ENCODE measurements at regions not wholly inside any gene's neighbourhood (a gene's known extent, or its start where the extent isn't known, plus 50 kb on each side); places are given as distances from the start of the nearest gene placed in this dataset.
"Not testable (repeated sequence)": the region's sequence is repeated elsewhere in the genome, so short reads cannot be mapped to it uniquely, and the experiment has no call there.

- no peak for DNase-seq
Observed at GRCh38 chr6:48735846-48736245, 624.8 kb upstream of the PTCHD4 start.

- no peak for DNase-seq
Observed at GRCh38 chr6:48733581-48733980, 622.6 kb upstream of the PTCHD4 start.

- no peak for DNase-seq
Observed at GRCh38 chr6:48714699-48715098, 603.7 kb upstream of the PTCHD4 start.

- DNase-seq: no peak
Observed at GRCh38 chr6:48714250-48714649, 603.3 kb upstream of the PTCHD4 start.

- no peak for DNase-seq
Observed at GRCh38 chr6:48713612-48714011, 602.6 kb upstream of the PTCHD4 start.

- DNase-seq: no peak
Observed at GRCh38 chr6:48706310-48706709, 595.3 kb upstream of the PTCHD4 start.

- DNase-seq: no peak
Observed at GRCh38 chr6:48701572-48701971, 590.6 kb upstream of the PTCHD4 start.

- DNase-seq: no peak
Observed at GRCh38 chr6:48695872-48696271, 584.9 kb upstream of the PTCHD4 start.

- no peak for DNase-seq
Observed at GRCh38 chr6:48691420-48691819, 580.4 kb upstream of the PTCHD4 start.

GRCh38 chr6:48689498-48689897 lies 578.5 kb upstream of the PTCHD4 start:
- DNase-seq: no peak

- no peak for DNase-seq
Observed at GRCh38 chr6:48678390-48678789, 567.4 kb upstream of the PTCHD4 start.

- no peak for DNase-seq
Observed at GRCh38 chr6:48671505-48671904, 560.5 kb upstream of the PTCHD4 start.

GRCh38 chr6:48670546-48670945 lies 559.5 kb upstream of the PTCHD4 start:
- no peak for DNase-seq

GRCh38 chr6:48667797-48668196 lies 556.8 kb upstream of the PTCHD4 start:
- DNase-seq: no peak

GRCh38 chr6:48664826-48665225 lies 553.8 kb upstream of the PTCHD4 start:
- peak in 2 of 3 donors; percentile 5 to 23 for DNase-seq

- DNase-seq: no peak
Observed at GRCh38 chr6:48658915-48659314, 547.9 kb upstream of the PTCHD4 start.

GRCh38 chr6:48641544-48641943 lies 530.5 kb upstream of the PTCHD4 start:
- no peak for DNase-seq

- DNase-seq: not testable (repeated sequence)
Observed at GRCh38 chr6:48638796-48639195, 527.8 kb upstream of the PTCHD4 start.

- no peak for DNase-seq
Observed at GRCh38 chr6:48630511-48630910, 519.5 kb upstream of the PTCHD4 start.

- DNase-seq: peak in 1 of 3 donors; percentile 4
Observed at GRCh38 chr6:48628316-48628715, 517.3 kb upstream of the PTCHD4 start.

GRCh38 chr6:48626421-48626820 lies 515.4 kb upstream of the PTCHD4 start:
- no peak for DNase-seq

GRCh38 chr6:48624631-48625030 lies 513.6 kb upstream of the PTCHD4 start:
- no peak for DNase-seq

- no peak for DNase-seq
Observed at GRCh38 chr6:48619771-48620170, 508.8 kb upstream of the PTCHD4 start.

- no peak for DNase-seq
Observed at GRCh38 chr6:48615041-48615440, 504.0 kb upstream of the PTCHD4 start.

GRCh38 chr6:48614326-48614725 lies 503.3 kb upstream of the PTCHD4 start:
- DNase-seq: no peak

All from muscle of back (tissue), 3 donors.